Keratinocyte (primary cell): ENCODE measurements at regions not wholly inside any gene's neighbourhood (a gene's known extent, or its start where the extent isn't known, plus 50 kb on each side); places are given as distances from the start of the nearest gene placed in this dataset.
"Not testable (repeated sequence)": the region's sequence is repeated elsewhere in the genome, so short reads cannot be mapped to it uniquely, and the experiment has no call there.

ENCODE experiments used
- DNase-seq: peaks from one replicate; pipeline ENCODE4 v3.0.0-alpha.2; 2011; ENCODE audit warnings: low read depth, missing footprints, low spot score
- FAIRE-seq: peaks from 2 replicates; lab custom pipeline; 2011; peaks lifted over from hg19 to GRCh38; lab: Jason Lieb, UNC
- H2AFZ ChIP-seq: 2 replicates; pipeline ENCODE4 v1.6.0; 2012; ENCODE audit warnings: low read length, control low read depth, inconsistent platforms; ENCODE audit not compliant: control insufficient read depth
- H3K27ac ChIP-seq: 2 replicates; pipeline ENCODE4 v1.5.1; 2011; ENCODE audit warnings: low read length; ENCODE audit not compliant: control insufficient read depth, insufficient read depth
- H3K27me3 ChIP-seq: 3 replicates; pipeline ENCODE4 v1.6.0; 2011; ENCODE audit warnings: low read length; ENCODE audit not compliant: control insufficient read depth, insufficient read depth; ENCODE audit errors: extremely low read depth
- H3K36me3 ChIP-seq, 2 experiments: 2 replicates in 1 of 2; 3 replicates in 1 of 2; pipeline ENCODE4 v1.5.1; 2011; ENCODE audit warnings: low read length in 2 of 2, mild to moderate bottlenecking in 1 of 2; ENCODE audit not compliant: control insufficient read depth in 2 of 2, insufficient read depth in 2 of 2; ENCODE audit errors: extremely low read depth in 1 of 2
- H3K4me1 ChIP-seq: 3 replicates; pipeline ENCODE4 v1.5.1; 2011; ENCODE audit warnings: low read length; ENCODE audit not compliant: control insufficient read depth, insufficient read depth; ENCODE audit errors: extremely low read depth
- H3K4me2 ChIP-seq: 3 replicates; pipeline ENCODE4 v1.6.0; 2011; ENCODE audit warnings: low read depth, low read length; ENCODE audit not compliant: control insufficient read depth, insufficient read depth; ENCODE audit errors: extremely low read depth
- H3K4me3 ChIP-seq, 3 experiments: fragments of 200-600 bp in 1 of 3; sonication (generic) in 1 of 3; 2 replicates in 2 of 3; 3 replicates in 1 of 3; pipeline ENCODE4 v1.5.1; 2011 to 2016; ENCODE audit warnings: low read length in 3 of 3, mild to moderate bottlenecking in 3 of 3, control low read depth in 2 of 3, inconsistent platforms in 1 of 3, low read depth in 1 of 3, mixed read lengths in 1 of 3, mixed run types in 1 of 3, moderate library complexity in 1 of 3; ENCODE audit not compliant: control insufficient read depth in 2 of 3, insufficient read depth in 2 of 3; ENCODE audit errors: extremely low read depth in 1 of 3
- H3K79me2 ChIP-seq: 2 replicates; pipeline ENCODE4 v1.6.0; 2012; ENCODE audit warnings: low read length; ENCODE audit not compliant: control insufficient read depth, insufficient read depth
- H3K9ac ChIP-seq: 3 replicates; pipeline ENCODE4 v1.6.0; 2011; ENCODE audit warnings: low read length; ENCODE audit not compliant: control insufficient read depth, insufficient read depth; ENCODE audit errors: extremely low read depth
- H3K9me1 ChIP-seq: 3 replicates; pipeline ENCODE4 v1.6.0; 2011; ENCODE audit warnings: low read length; ENCODE audit not compliant: control insufficient read depth, insufficient read depth; ENCODE audit errors: extremely low read depth
- H3K9me3 ChIP-seq: 2 replicates; pipeline ENCODE4 v1.5.1; 2012; ENCODE audit warnings: low read depth, low read length; ENCODE audit not compliant: control insufficient read depth
- H4K20me1 ChIP-seq: 3 replicates; pipeline ENCODE4 v1.6.0; 2011; ENCODE audit warnings: low read length; ENCODE audit not compliant: control insufficient read depth, insufficient read depth; ENCODE audit errors: extremely low read depth
- EZH2 ChIP-seq: IDR thresholded peaks from one replicate; pipeline ENCODE4 v1.6.1; 2012; ENCODE audit warnings: inconsistent platforms, mild to moderate bottlenecking, low read length, moderate library complexity
- dilution Hi-C: fragments of 300-500 bp; cut with MboI; formaldehyde crosslinking; loops from one replicate; pipeline ENCODE4 v1.7.0; 2020; ENCODE audit warnings: low sequenced_read_pairs; ENCODE audit not compliant: extremely low pct_ligation_motif_present
- TF ChIP-seq, protein P1 (sequence below), 3 experiments: IDR thresholded peaks in 1 of 3; conservative IDR thresholded peaks in 1 of 3; optimal IDR thresholded peaks in 1 of 3; 2 replicates in 2 of 3; 3 replicates in 1 of 3; pipeline versions ENCODE3 to v1.5.1; 2011; ENCODE audit warnings: low read length in 3 of 3, mild to moderate bottlenecking in 3 of 3, moderate library complexity in 2 of 3, control low read depth in 1 of 3, inconsistent platforms in 1 of 3; ENCODE audit not compliant: insufficient read depth in 2 of 3; ENCODE audit errors: extremely low read depth in 1 of 3

DNA sequence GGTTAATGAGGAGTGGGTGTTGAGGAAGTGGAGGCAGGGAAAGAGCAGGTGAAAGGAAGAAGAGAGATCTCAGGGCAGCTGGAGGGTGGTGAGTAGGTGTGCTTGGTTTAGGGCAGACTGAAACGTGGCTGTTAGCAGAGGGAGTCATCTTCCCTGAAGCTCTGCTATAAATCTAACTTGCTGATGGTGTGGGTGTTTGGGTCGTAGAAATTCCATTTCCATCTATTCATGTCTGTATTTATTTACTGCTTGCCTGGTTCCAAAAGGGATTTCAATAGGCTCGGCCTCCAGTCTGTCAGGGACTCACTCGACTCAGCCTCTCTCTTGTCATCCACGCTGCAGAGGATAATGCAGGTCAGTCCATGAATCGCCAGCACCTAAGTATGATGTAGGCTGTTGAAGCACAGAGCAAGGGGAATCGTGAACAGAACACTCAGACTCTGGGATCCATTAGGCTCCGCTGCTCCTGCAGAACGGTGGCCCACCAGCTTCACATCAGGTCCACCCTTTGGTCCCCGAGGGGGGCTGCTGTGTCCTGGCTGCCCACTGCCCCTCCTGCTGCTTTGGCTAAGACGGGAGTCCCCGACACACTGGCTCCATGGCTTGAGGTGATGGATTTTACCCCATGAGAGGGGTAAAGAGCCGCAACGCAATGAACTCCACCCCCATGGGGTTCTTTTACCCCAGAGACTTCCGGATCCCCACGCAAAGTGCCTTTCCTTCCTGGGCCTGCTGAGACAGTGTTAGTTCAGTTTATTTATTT lies 156.2 kb downstream of the RHOU start:
- FAIRE-seq (no peak), DNase-seq (no peak)
- H3K9me3 ChIP-seq = no peaks in the 10 kb centered on the region
- H2AFZ ChIP-seq = no peak overlapping the region
- no peaks in the 10 kb centered on the region for H3K4me1 ChIP-seq
- H3K79me2 ChIP-seq = no peaks in the 10 kb centered on the region
- dilution Hi-C loops = no loop called here
- H3K4me2 ChIP-seq = no peak overlapping the region
- no peaks in the 10 kb centered on the region for H3K36me3 ChIP-seq
- H3K9ac ChIP-seq = no peak overlapping the region
- H3K4me3 ChIP-seq = no peak overlapping the region
- H3K9me1 ChIP-seq = no peaks in the 10 kb centered on the region
- H3K27me3 ChIP-seq = peaks cover 8% of the 10 kb centered on the region
- no peak overlapping the region for H3K27ac ChIP-seq
- H4K20me1 ChIP-seq = no peaks in the 10 kb centered on the region
- TF ChIP-seq, protein P1, sequence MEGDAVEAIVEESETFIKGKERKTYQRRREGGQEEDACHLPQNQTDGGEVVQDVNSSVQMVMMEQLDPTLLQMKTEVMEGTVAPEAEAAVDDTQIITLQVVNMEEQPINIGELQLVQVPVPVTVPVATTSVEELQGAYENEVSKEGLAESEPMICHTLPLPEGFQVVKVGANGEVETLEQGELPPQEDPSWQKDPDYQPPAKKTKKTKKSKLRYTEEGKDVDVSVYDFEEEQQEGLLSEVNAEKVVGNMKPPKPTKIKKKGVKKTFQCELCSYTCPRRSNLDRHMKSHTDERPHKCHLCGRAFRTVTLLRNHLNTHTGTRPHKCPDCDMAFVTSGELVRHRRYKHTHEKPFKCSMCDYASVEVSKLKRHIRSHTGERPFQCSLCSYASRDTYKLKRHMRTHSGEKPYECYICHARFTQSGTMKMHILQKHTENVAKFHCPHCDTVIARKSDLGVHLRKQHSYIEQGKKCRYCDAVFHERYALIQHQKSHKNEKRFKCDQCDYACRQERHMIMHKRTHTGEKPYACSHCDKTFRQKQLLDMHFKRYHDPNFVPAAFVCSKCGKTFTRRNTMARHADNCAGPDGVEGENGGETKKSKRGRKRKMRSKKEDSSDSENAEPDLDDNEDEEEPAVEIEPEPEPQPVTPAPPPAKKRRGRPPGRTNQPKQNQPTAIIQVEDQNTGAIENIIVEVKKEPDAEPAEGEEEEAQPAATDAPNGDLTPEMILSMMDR (optimal IDR thresholded peaks at IDR 0.05 in 1 of 3, IDR thresholded peaks at IDR 0.05 in 1 of 3, conservative IDR thresholded peaks at IDR 0.05 in 1 of 3; ENCODE audit: extremely low read depth in 1 of 3, insufficient read depth in 2 of 3, low read length in 3 of 3) = no peak

DNA sequence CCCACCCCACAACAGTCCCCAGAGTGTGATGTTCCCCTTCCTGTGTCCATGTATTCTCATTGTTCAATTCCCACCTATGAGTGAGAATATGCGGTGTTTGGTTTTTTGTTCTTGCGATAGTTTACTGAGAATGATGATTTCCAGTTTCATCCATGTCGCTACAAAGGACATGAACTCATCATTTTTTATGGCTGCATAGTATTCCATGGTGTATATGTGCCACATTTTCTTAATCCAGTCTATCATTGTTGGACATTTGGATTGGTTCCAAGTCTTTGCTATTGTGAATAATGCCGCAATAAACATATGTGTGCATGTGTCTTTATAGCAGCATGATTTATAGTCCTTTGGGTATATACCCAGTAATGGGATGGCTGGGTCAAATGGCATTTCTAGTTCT lies 156.9 kb downstream of the RHOU start:
- H3K4me2 ChIP-seq, H3K27me3 ChIP-seq, H2AFZ ChIP-seq, FAIRE-seq, H3K27ac ChIP-seq, H3K36me3 ChIP-seq, dilution Hi-C loops, H3K9me3 ChIP-seq, H3K4me3 ChIP-seq, H3K9ac ChIP-seq, H4K20me1 ChIP-seq, H3K9me1 ChIP-seq, H3K4me1 ChIP-seq, H3K79me2 ChIP-seq, DNase-seq: not testable (repeated sequence)

DNA sequence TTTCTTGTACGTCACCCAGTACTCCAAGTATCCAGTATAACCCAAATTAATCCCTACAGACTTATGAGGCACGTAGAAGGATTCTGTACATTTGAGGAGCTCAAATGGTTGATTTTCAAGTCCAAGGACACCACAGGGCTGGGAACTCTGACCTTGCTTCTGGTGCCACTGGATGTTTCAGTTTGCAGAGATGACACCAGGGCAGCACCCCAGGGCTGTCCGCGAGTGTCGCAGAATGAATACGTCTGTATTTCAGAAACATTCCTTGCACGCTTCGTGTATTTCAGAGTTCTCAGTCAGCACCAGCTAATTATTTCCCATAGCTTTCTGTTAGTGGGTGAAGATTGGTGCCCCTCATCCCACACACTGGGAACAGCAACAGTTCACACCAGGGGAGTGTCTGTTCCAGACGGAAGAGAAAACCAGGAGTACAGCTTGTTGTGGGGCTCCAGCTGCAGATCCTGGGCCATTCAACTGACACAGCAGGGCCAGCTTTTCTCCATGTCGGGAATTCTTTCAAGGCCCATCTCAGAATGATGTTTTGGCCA lies 159.2 kb downstream of the RHOU start:
- Histone ChIP-seq H3K9ac (no peak overlapping the region), H3K36me3 (no peaks in the 10 kb centered on the region), H3K79me2 (no peaks in the 10 kb centered on the region), H3K27me3 (peaks cover 19% of the 10 kb centered on the region), H3K27ac (no peak overlapping the region), H3K4me3 (no peak overlapping the region), H3K4me2 (no peak overlapping the region), H4K20me1 (no peaks in the 10 kb centered on the region), H3K4me1 (no peaks in the 10 kb centered on the region), H2AFZ (no peak overlapping the region), H3K9me1 (no peaks in the 10 kb centered on the region), H3K9me3 (no peaks in the 10 kb centered on the region)
- DNase-seq (no peak), FAIRE-seq (no peak)
- dilution Hi-C loops = no loop called here
- no peak for TF ChIP-seq EZH2
- TF ChIP-seq, protein P1 (optimal IDR thresholded peaks at IDR 0.05 in 1 of 3, IDR thresholded peaks at IDR 0.05 in 1 of 3, conservative IDR thresholded peaks at IDR 0.05 in 1 of 3; ENCODE audit: extremely low read depth in 1 of 3, insufficient read depth in 2 of 3, low read length in 3 of 3) = no peak
